ENCODE measurements at regions not wholly inside any gene's neighbourhood (a gene's known extent, or its start where the extent isn't known, plus 50 kb on each side); places are given as distances from the start of the nearest gene placed in this dataset.

DNA sequence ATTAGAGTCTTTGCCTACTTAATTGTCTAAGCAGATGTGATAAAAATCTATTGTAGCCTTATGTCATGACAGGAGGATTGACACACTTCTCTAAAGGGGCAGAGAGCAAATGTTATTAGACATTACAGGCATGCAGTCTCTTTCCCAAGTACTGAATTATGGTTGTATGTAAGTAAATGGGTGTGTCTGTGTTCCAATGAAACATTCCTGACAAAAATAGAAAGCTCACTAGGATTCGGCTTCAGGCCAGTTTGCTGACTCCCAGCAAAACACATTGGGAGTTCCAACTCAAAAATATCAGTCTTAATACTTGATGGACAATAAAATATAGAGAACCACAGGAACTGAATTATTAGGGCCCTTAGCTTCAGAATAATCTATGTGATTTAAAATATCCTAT is 1480.4 kb downstream of the FAM181B start:
- Histone ChIP-seq H2AFZ (ENCODE audit: low read length) (no peak overlapping the region), H4K20me1 (ENCODE audit: control insufficient read depth, insufficient read depth, insufficient read length) (no peaks in the 10 kb centered on the region), H2BK5ac (ENCODE audit: insufficient read length, low read length) (no peak overlapping the region), H2BK12ac (ENCODE audit: insufficient read length, low read depth, low read length) (no peak overlapping the region), H2BK15ac (ENCODE audit: low read depth, low read length) (no peak overlapping the region), H3K23ac (ENCODE audit: insufficient read length, low read depth, low read length) (no peak overlapping the region), H4K91ac (ENCODE audit: insufficient read length, low read depth, low read length) (no peak overlapping the region), H3K23me2 (ENCODE audit: insufficient read length, low read depth, low read length, poor library complexity, severe bottlenecking) (no peaks in the 10 kb centered on the region), H3K4me1 (ENCODE audit: insufficient read depth, low read length) (no peaks in the 10 kb centered on the region), H2BK20ac (ENCODE audit: low read depth, low read length, poor library complexity, severe bottlenecking) (no peak overlapping the region), H3K27me3 (ENCODE audit: insufficient read depth, low read length) (no peaks in the 10 kb centered on the region), H3K27ac (ENCODE audit: insufficient read length, low read depth, low read length) (no peak overlapping the region), H2AK5ac (ENCODE audit: insufficient read length, low read length) (no peak overlapping the region), H3K79me2 (ENCODE audit: insufficient read depth, low read length) (no peaks in the 10 kb centered on the region), H3K56ac (ENCODE audit: insufficient read length, low read depth, low read length) (no peak overlapping the region), H4K5ac (ENCODE audit: insufficient read length, low read depth, low read length) (no peak overlapping the region), H3K9ac (ENCODE audit: extremely low read depth, insufficient read length, low read length) (no peak overlapping the region), H3K9me3 (ENCODE audit: control insufficient read depth, low read depth, low read length) (no peaks in the 10 kb centered on the region), H3K18ac (ENCODE audit: insufficient read length, low read depth, low read length) (no peak overlapping the region), H3K79me1 (ENCODE audit: insufficient read depth, low read depth, low read length, poor library complexity, severe bottlenecking) (no peaks in the 10 kb centered on the region), H3K14ac (ENCODE audit: insufficient read depth, low read length) (no peak overlapping the region), H4K8ac (replicated peaks; ENCODE audit: insufficient read length, low read depth, low read length) (no peak overlapping the region), H3K4ac (ENCODE audit: low read depth, low read length) (no peak overlapping the region), H2BK120ac (ENCODE audit: low read depth, low read length, poor library complexity, severe bottlenecking) (no peak overlapping the region), H3T11ph (ENCODE audit: low read length) (no peak overlapping the region), H3K4me2 (ENCODE audit: insufficient read depth, insufficient read length, low read length) (no peak overlapping the region)
- Mint-ChIP-seq H3K27me3 (ENCODE audit: low read depth) (no peaks in the 10 kb centered on the region), H3K4me1 (no peaks in the 10 kb centered on the region), H3K4me3 (no peak overlapping the region), H3K9me3 (no peaks in the 10 kb centered on the region), H3K36me3 (ENCODE audit: insufficient read depth in 1 of 3, low read depth in 3 of 3) (no peaks in the 10 kb centered on the region), H3K27ac (no peak overlapping the region)
- TF ChIP-seq, protein P1, sequence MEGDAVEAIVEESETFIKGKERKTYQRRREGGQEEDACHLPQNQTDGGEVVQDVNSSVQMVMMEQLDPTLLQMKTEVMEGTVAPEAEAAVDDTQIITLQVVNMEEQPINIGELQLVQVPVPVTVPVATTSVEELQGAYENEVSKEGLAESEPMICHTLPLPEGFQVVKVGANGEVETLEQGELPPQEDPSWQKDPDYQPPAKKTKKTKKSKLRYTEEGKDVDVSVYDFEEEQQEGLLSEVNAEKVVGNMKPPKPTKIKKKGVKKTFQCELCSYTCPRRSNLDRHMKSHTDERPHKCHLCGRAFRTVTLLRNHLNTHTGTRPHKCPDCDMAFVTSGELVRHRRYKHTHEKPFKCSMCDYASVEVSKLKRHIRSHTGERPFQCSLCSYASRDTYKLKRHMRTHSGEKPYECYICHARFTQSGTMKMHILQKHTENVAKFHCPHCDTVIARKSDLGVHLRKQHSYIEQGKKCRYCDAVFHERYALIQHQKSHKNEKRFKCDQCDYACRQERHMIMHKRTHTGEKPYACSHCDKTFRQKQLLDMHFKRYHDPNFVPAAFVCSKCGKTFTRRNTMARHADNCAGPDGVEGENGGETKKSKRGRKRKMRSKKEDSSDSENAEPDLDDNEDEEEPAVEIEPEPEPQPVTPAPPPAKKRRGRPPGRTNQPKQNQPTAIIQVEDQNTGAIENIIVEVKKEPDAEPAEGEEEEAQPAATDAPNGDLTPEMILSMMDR (conservative IDR thresholded peaks at IDR 0.05), result no peak
- no CpG with 5 or more reads among the region's 1 CpG for WGBS (ENCODE audit: extremely low coverage, insufficient read length, low lambda C conversion rate)
- DNase-seq, result no peak

Measured in H9 (cell line).